Type B pancreatic cell (in vitro differentiated cells): ENCODE measurements at regions not wholly inside any gene's neighbourhood (a gene's known extent, or its start where the extent isn't known, plus 50 kb on each side); places are given as distances from the start of the nearest gene placed in this dataset.
A peak's percentile ranks its signal among the peaks of the same experiment; 100 is the strongest.

Source experiments
- DNase-seq: peaks from one replicate; pipeline ENCODE4 v3.0.0; 2021; ENCODE audit warnings: mixed read lengths; ENCODE audit not compliant: unreplicated experiment; ENCODE audit errors: extremely low spot score
- H3K27ac Mint-ChIP-seq: 2 replicates; pipeline ENCODE4 v1.8.0; 2021; ENCODE audit warnings: mild to moderate bottlenecking, mixed read lengths
- H3K27me3 Mint-ChIP-seq: 2 replicates; pipeline ENCODE4 v1.8.0; 2021; ENCODE audit warnings: mixed read lengths
- H3K36me3 Mint-ChIP-seq: 2 replicates; pipeline ENCODE4 v1.8.0; 2021; ENCODE audit warnings: mixed read lengths
- H3K4me1 Mint-ChIP-seq: one replicate; pipeline ENCODE4 v1.8.0; 2021; ENCODE audit warnings: mixed read lengths; ENCODE audit not compliant: unreplicated experiment
- H3K4me3 Mint-ChIP-seq: 2 replicates; pipeline ENCODE4 v1.8.0; 2021; ENCODE audit warnings: mild to moderate bottlenecking, mixed read lengths
- H3K9me3 Mint-ChIP-seq: 2 replicates; pipeline ENCODE4 v1.8.0; 2021; ENCODE audit warnings: mixed read lengths
- TF ChIP-seq, protein P1 (sequence below): fragments of 200-600 bp; sonication (generic); conservative IDR thresholded peaks from 2 replicates; pipeline ENCODE4 v1.5.0; 2021; ENCODE audit warnings: antibody characterized with exemption, mild to moderate bottlenecking

DNA sequence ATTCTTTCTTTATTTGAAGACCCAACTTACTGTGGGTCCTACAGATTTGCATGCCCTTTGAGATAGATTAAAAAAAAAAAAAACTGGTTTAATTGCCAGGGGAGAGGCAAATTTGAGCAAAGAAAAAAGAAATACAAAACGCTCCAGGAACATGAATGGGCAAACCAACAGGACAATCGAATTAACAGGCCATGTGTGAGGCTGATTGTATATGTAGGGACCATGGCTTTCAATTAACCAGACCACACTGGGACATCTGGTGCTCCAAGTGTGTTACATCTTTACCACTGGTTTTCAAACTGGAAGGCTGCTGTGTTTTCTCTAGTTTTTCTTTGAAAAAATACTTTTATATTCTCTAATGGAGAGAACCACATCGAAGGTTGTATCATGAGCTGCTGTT, 612.1 kb upstream of the SEMA6A start:
- Mint-ChIP-seq H3K9me3 (no peaks in the 10 kb centered on the region), H3K4me3 (no peak overlapping the region), H3K27ac (no peak overlapping the region), H3K4me1 (peaks cover 4% of the 10 kb centered on the region), H3K36me3 (peaks cover 3% of the 10 kb centered on the region), H3K27me3 (no peaks in the 10 kb centered on the region)
- TF ChIP-seq, protein P1, sequence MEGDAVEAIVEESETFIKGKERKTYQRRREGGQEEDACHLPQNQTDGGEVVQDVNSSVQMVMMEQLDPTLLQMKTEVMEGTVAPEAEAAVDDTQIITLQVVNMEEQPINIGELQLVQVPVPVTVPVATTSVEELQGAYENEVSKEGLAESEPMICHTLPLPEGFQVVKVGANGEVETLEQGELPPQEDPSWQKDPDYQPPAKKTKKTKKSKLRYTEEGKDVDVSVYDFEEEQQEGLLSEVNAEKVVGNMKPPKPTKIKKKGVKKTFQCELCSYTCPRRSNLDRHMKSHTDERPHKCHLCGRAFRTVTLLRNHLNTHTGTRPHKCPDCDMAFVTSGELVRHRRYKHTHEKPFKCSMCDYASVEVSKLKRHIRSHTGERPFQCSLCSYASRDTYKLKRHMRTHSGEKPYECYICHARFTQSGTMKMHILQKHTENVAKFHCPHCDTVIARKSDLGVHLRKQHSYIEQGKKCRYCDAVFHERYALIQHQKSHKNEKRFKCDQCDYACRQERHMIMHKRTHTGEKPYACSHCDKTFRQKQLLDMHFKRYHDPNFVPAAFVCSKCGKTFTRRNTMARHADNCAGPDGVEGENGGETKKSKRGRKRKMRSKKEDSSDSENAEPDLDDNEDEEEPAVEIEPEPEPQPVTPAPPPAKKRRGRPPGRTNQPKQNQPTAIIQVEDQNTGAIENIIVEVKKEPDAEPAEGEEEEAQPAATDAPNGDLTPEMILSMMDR: no peak
- DNase-seq: no peak

DNA sequence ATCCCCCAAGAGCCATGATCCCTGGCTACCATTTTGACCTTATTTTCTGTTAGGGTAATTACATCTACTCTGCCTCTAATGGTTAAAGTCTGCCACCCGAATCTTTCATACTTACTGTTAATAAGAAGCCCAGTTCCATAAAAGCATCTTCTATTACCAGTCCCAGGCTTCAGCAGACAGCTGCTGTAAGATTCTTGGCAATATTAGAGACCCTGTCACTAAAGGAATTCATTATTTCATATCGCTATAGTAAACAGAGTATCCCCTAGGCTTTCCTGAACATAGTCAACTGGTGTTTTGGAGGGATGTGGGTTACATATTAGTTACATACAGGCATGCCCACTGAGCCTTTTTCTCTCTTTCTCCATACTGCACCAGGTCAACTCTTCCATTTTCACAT, 608.7 kb upstream of the SEMA6A start:
- H3K4me3 Mint-ChIP-seq: no peak overlapping the region
- H3K4me1 Mint-ChIP-seq: peaks cover 9% of the 10 kb centered on the region
- no peak for DNase-seq
- H3K27me3 Mint-ChIP-seq: no peaks in the 10 kb centered on the region
- TF ChIP-seq, protein P1: no peak
- no peaks in the 10 kb centered on the region for H3K9me3 Mint-ChIP-seq
- peaks cover 7% of the 10 kb centered on the region for H3K36me3 Mint-ChIP-seq
- H3K27ac Mint-ChIP-seq: no peak overlapping the region

DNA sequence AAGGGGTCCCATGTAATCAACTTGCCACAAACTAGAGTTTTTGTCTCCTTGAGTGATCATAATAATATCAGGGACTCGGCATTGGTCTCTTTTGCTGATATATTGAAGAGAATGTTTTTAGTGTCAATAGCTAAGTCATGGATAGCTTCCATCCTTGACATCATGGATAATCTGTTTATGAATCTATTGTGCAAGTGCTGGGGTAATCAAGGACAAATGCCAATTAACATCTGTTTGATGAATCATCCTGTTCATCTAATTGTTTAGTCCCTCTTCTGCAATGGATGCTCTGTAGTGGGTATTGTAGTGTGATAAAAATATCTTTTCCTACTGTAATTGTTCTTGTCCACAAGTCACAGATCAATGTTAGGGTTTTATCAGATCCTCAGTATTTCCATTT, 607.5 kb upstream of the SEMA6A start:
- no peak overlapping the region for H3K4me3 Mint-ChIP-seq
- peaks cover 7% of the 10 kb centered on the region for H3K36me3 Mint-ChIP-seq
- H3K27me3 Mint-ChIP-seq: no peaks in the 10 kb centered on the region
- TF ChIP-seq, protein P1: no peak
- H3K4me1 Mint-ChIP-seq: peaks cover 6% of the 10 kb centered on the region
- H3K9me3 Mint-ChIP-seq: peaks cover 7% of the 10 kb centered on the region
- DNase-seq: no peak
- H3K27ac Mint-ChIP-seq: no peak overlapping the region

DNA sequence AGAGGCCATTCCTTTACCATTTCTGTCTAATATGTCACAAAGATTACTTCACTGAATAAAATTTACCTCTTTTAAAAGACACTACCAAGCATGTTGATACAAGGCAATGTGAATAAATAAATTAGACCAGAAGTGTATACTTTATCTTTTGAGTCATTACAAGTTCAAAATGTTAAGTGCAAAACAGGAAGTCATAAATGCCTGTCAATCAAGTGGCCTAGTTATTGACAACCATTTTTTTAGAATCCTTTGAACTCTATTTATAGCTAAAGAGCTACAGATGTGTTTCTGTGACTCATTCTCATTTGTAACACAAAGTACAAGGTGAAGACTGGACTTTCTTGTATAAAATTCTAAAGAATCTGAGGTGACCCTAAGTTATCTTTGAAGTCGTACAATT, 602.7 kb upstream of the SEMA6A start:
- Mint-ChIP-seq H3K36me3 (peaks cover 4% of the 10 kb centered on the region), H3K27ac (peak overlapping the region; percentile 47), H3K9me3 (peaks cover 15% of the 10 kb centered on the region), H3K4me3 (no peak overlapping the region), H3K4me1 (peaks cover 8% of the 10 kb centered on the region), H3K27me3 (no peaks in the 10 kb centered on the region)
- no peak for DNase-seq
- TF ChIP-seq, protein P1: no peak

DNA sequence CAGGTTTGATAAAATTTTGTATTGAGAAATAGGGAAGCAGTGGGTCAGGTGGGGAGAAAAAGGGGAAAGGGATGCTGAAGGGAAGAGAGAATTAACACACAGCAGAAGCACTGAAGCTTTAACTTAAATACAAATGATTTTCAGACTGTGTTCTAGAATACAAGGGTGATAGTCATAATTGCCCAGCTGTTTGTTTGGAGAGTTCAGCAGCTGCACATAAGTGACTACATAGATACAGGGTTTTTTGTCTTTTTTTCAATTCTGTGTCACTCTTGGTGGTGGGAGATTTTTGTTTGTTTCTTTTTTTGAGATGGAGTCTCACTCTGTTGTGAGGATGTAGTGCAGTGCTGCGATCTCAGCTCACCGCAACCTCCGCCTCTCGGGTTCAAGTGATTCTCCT, 590.4 kb upstream of the SEMA6A start:
- Mint-ChIP-seq H3K27ac (no peak overlapping the region), H3K4me1 (peaks cover 11% of the 10 kb centered on the region), H3K4me3 (no peak overlapping the region), H3K27me3 (no peaks in the 10 kb centered on the region), H3K9me3 (no peaks in the 10 kb centered on the region), H3K36me3 (no peaks in the 10 kb centered on the region)
- TF ChIP-seq, protein P1: no peak
- no peak for DNase-seq

DNA sequence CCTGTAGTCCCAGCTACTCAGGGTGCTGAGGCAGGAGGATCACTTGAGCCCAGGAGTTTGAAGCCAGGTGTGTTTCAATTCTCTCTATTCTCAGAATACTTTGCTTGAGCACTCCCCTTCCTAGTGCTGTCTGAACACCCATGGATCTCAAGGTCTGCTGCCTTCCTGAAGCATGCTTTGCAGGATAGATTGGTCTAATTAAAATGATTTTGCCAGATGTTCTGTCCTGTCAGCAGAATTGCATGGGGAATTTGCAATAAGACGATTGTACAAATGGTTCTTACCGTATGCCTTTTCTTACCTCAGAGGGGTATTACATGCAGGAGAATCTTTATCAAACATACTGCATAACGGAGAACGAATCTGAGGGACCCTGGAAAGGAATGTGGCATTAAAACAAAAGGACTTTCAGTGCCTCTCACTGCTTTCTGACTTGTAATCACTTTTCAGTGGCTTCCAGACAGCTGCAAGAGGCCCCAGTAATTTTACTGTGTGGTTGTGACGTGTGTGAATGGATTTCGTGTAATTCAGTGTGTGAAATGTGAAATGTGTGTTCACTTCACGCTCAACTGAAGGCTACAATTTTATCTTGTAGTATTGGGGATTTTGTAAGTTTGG, 587.2 kb upstream of the SEMA6A start:
- peaks cover 4% of the 10 kb centered on the region for H3K9me3 Mint-ChIP-seq
- H3K27me3 Mint-ChIP-seq: no peaks in the 10 kb centered on the region
- TF ChIP-seq, protein P1: no peak
- DNase-seq: no peak
- H3K36me3 Mint-ChIP-seq: no peaks in the 10 kb centered on the region
- H3K27ac Mint-ChIP-seq: no peak overlapping the region
- no peak overlapping the region for H3K4me3 Mint-ChIP-seq
- peaks cover 22% of the 10 kb centered on the region for H3K4me1 Mint-ChIP-seq
